Nephron progenitor cell (in vitro differentiated cells): ENCODE measurements at regions not wholly inside any gene's neighbourhood (a gene's known extent, or its start where the extent isn't known, plus 50 kb on each side); places are given as distances from the start of the nearest gene placed in this dataset.
A peak's percentile ranks its signal among the peaks of the same experiment; 100 is the strongest.

Experiments used
- DNase-seq: peaks from one replicate; pipeline ENCODE4 v3.0.0; 2021
- H3K27ac Mint-ChIP-seq: 2 replicates; pipeline ENCODE4 v1.8.0; 2021; ENCODE audit warnings: mild to moderate bottlenecking, moderate library complexity, mixed read lengths
- H3K27me3 Mint-ChIP-seq: 2 replicates; pipeline ENCODE4 v1.8.0; 2021; ENCODE audit warnings: mild to moderate bottlenecking, low read depth, mixed read lengths; ENCODE audit not compliant: poor library complexity
- H3K36me3 Mint-ChIP-seq: 2 replicates; pipeline ENCODE4 v1.8.0; 2021; ENCODE audit warnings: low read depth, mixed read lengths
- H3K4me1 Mint-ChIP-seq: 2 replicates; pipeline ENCODE4 v1.8.0; 2021; ENCODE audit warnings: mixed read lengths
- H3K4me3 Mint-ChIP-seq: 2 replicates; pipeline ENCODE4 v1.8.0; 2021; ENCODE audit warnings: mild to moderate bottlenecking, moderate library complexity, mixed read lengths
- H3K9me3 Mint-ChIP-seq: 2 replicates; pipeline ENCODE4 v1.8.0; 2021; ENCODE audit warnings: mild to moderate bottlenecking, moderate library complexity, mixed read lengths
- CTCF ChIP-seq: fragments of 200-600 bp; sonication (generic); IDR thresholded peaks from 2 replicates; pipeline ENCODE4 v1.5.0; 2021; ENCODE audit warnings: antibody characterized with exemption

- Mint-ChIP-seq H3K36me3 (no peaks in the 10 kb centered on the region), H3K27me3 (peaks cover 3% of the 10 kb centered on the region), H3K9me3 (no peaks in the 10 kb centered on the region), H3K27ac (peak overlapping the region; percentile 51), H3K4me3 (no peak overlapping the region), H3K4me1 (peaks cover 18% of the 10 kb centered on the region)
- no peak for TF ChIP-seq CTCF
- no peak for DNase-seq
These were observed 140.2 kb upstream of the NDUFV2 start for GRCh38 chr18:8962192-8962779.

GRCh38 chr18:8962855-8963635 lies 139.5 kb upstream of the NDUFV2 start:
- Mint-ChIP-seq H3K36me3 (no peaks in the 10 kb centered on the region), H3K27ac (no peak overlapping the region), H3K27me3 (peaks cover 3% of the 10 kb centered on the region), H3K4me3 (no peak overlapping the region), H3K4me1 (peaks cover 18% of the 10 kb centered on the region), H3K9me3 (no peaks in the 10 kb centered on the region)
- TF ChIP-seq CTCF: no peak
- no peak for DNase-seq

- no peak for DNase-seq
- no peak overlapping the region for H3K27ac Mint-ChIP-seq
- no peak overlapping the region for H3K4me3 Mint-ChIP-seq
- peaks cover 18% of the 10 kb centered on the region for H3K4me1 Mint-ChIP-seq
- H3K9me3 Mint-ChIP-seq: no peaks in the 10 kb centered on the region
- H3K36me3 Mint-ChIP-seq: no peaks in the 10 kb centered on the region
- TF ChIP-seq CTCF: no peak
- H3K27me3 Mint-ChIP-seq: peaks cover 6% of the 10 kb centered on the region
These were observed 138.6 kb upstream of the NDUFV2 start for GRCh38 chr18:8963876-8964275.

- no peak for DNase-seq
- Mint-ChIP-seq H3K36me3 (no peaks in the 10 kb centered on the region), H3K4me3 (no peak overlapping the region), H3K27me3 (peaks cover 3% of the 10 kb centered on the region), H3K27ac (no peak overlapping the region), H3K4me1 (peaks cover 18% of the 10 kb centered on the region), H3K9me3 (peaks cover 4% of the 10 kb centered on the region)
- no peak for TF ChIP-seq CTCF
These were observed 137.1 kb upstream of the NDUFV2 start for GRCh38 chr18:8965398-8965797.

GRCh38 chr18:8966821-8967220 lies 135.7 kb upstream of the NDUFV2 start:
- no peak overlapping the region for H3K4me3 Mint-ChIP-seq
- TF ChIP-seq CTCF: no peak
- H3K27ac Mint-ChIP-seq: no peak overlapping the region

GRCh38 chr18:8967573-8967972 lies 134.9 kb upstream of the NDUFV2 start:
- no peak for TF ChIP-seq CTCF
- H3K27ac Mint-ChIP-seq: no peak overlapping the region
- no peak overlapping the region for H3K4me3 Mint-ChIP-seq
- no peak for DNase-seq
- peaks cover 3% of the 10 kb centered on the region for H3K27me3 Mint-ChIP-seq
- peaks cover 17% of the 10 kb centered on the region for H3K4me1 Mint-ChIP-seq
- H3K9me3 Mint-ChIP-seq: peaks cover 4% of the 10 kb centered on the region
- H3K36me3 Mint-ChIP-seq: no peaks in the 10 kb centered on the region

More at GRCh38 chr18:8966821-8967220, 135.7 kb upstream of the NDUFV2 start:
- Mint-ChIP-seq H3K27me3 (peaks cover 3% of the 10 kb centered on the region), H3K9me3 (peaks cover 4% of the 10 kb centered on the region), H3K36me3 (no peaks in the 10 kb centered on the region), H3K4me1 (peaks cover 18% of the 10 kb centered on the region)
- DNase-seq: no peak
